H7 (cell line): ENCODE measurements at regions not wholly inside any gene's neighbourhood (a gene's known extent, or its start where the extent isn't known, plus 50 kb on each side); places are given as distances from the start of the nearest gene placed in this dataset.
"Not testable (repeated sequence)": the region's sequence is repeated elsewhere in the genome, so short reads cannot be mapped to it uniquely, and the experiment has no call there.

Experiments
- DNase-seq: peaks from one replicate; pipeline ENCODE4 v3.0.0; 2012
- H3K27me3 ChIP-seq: 2 replicates; pipeline ENCODE4 v1.6.0; 2011; ENCODE audit warnings: mild to moderate bottlenecking, low read length; ENCODE audit not compliant: control insufficient read depth, insufficient read depth
- H3K36me3 ChIP-seq: replicated peaks from 2 replicates; pipeline ENCODE4 v1.5.1; 2011; ENCODE audit warnings: low read length; ENCODE audit not compliant: control insufficient read depth, insufficient read depth
- H3K4me3 ChIP-seq: 2 replicates; pipeline ENCODE4 v1.5.1; 2011; ENCODE audit warnings: low read depth, mild to moderate bottlenecking, control low read depth, low read length, moderate library complexity; ENCODE audit not compliant: insufficient read depth

GRCh38 chr9:86486891-86487837 lies 133.0 kb upstream of the TUT7 start:
- no peaks in the 10 kb centered on the region for H3K27me3 ChIP-seq
- no peaks in the 10 kb centered on the region for H3K36me3 ChIP-seq
- peak; percentile 43 for DNase-seq
- H3K4me3 ChIP-seq: no peak overlapping the region

GRCh38 chr9:86485359-86485758 lies 131.1 kb upstream of the TUT7 start:
- Histone ChIP-seq H3K36me3 (no peaks in the 10 kb centered on the region), H3K27me3 (no peaks in the 10 kb centered on the region), H3K4me3 (no peak overlapping the region)
- no peak for DNase-seq

- Histone ChIP-seq H3K36me3 (no peaks in the 10 kb centered on the region), H3K27me3 (no peaks in the 10 kb centered on the region), H3K4me3 (no peak overlapping the region)
- no peak for DNase-seq
Observed at GRCh38 chr9:86483496-86483895, 129.3 kb upstream of the TUT7 start.

GRCh38 chr9:86481466-86481865 lies 127.3 kb upstream of the TUT7 start:
- H3K36me3 ChIP-seq: no peaks in the 10 kb centered on the region

GRCh38 chr9:86475255-86475654 lies 121.0 kb upstream of the TUT7 start:
- H3K36me3 ChIP-seq, H3K4me3 ChIP-seq, H3K27me3 ChIP-seq, DNase-seq: not testable (repeated sequence)

More at GRCh38 chr9:86481466-86481865, 127.3 kb upstream of the TUT7 start:
- H3K27me3 ChIP-seq: no peaks in the 10 kb centered on the region
- DNase-seq: no peak
- H3K4me3 ChIP-seq: no peak overlapping the region

GRCh38 chr9:86471171-86471815 lies 117.1 kb upstream of the TUT7 start:
- no peak overlapping the region for H3K4me3 ChIP-seq

GRCh38 chr9:86470326-86470725 lies 116.1 kb upstream of the TUT7 start:
- Histone ChIP-seq H3K27me3 (no peaks in the 10 kb centered on the region), H3K36me3 (no peaks in the 10 kb centered on the region), H3K4me3 (no peak overlapping the region)
- DNase-seq: no peak

More at GRCh38 chr9:86471171-86471815, 117.1 kb upstream of the TUT7 start:
- H3K27me3 ChIP-seq: no peaks in the 10 kb centered on the region
- DNase-seq: no peak
- H3K36me3 ChIP-seq: no peaks in the 10 kb centered on the region

- Histone ChIP-seq H3K27me3 (no peaks in the 10 kb centered on the region), H3K4me3 (no peak overlapping the region), H3K36me3 (no peaks in the 10 kb centered on the region)
- DNase-seq: no peak
Observed at GRCh38 chr9:86469476-86470250, 115.5 kb upstream of the TUT7 start.

- no peak for DNase-seq
- no peak overlapping the region for H3K4me3 ChIP-seq
- no peaks in the 10 kb centered on the region for H3K36me3 ChIP-seq
- no peaks in the 10 kb centered on the region for H3K27me3 ChIP-seq
Observed at GRCh38 chr9:86464242-86464641, 110.0 kb upstream of the TUT7 start.

- Histone ChIP-seq H3K4me3 (no peak overlapping the region), H3K36me3 (no peaks in the 10 kb centered on the region), H3K27me3 (no peaks in the 10 kb centered on the region)
- DNase-seq: no peak
Observed at GRCh38 chr9:86460216-86461002, 106.2 kb upstream of the TUT7 start.

GRCh38 chr9:86459599-86460155 lies 105.5 kb upstream of the TUT7 start:
- Histone ChIP-seq H3K27me3 (no peaks in the 10 kb centered on the region), H3K36me3 (no peaks in the 10 kb centered on the region), H3K4me3 (no peak overlapping the region)
- no peak for DNase-seq

GRCh38 chr9:86459191-86459590 lies 105.0 kb upstream of the TUT7 start:
- H3K4me3 ChIP-seq: no peak overlapping the region
- no peaks in the 10 kb centered on the region for H3K27me3 ChIP-seq
- no peak for DNase-seq
- no peaks in the 10 kb centered on the region for H3K36me3 ChIP-seq

GRCh38 chr9:86458191-86458855 lies 104.1 kb upstream of the TUT7 start:
- no peak overlapping the region for H3K4me3 ChIP-seq
- no peak for DNase-seq
- H3K27me3 ChIP-seq: no peaks in the 10 kb centered on the region
- no peaks in the 10 kb centered on the region for H3K36me3 ChIP-seq
